HEK293 (cell line): ENCODE measurements at regions not wholly inside any gene's neighbourhood (a gene's known extent, or its start where the extent isn't known, plus 50 kb on each side); places are given as distances from the start of the nearest gene placed in this dataset.

Source experiments
- CTCF ChIA-PET: fragments of 350-600 bp; formaldehyde crosslinking; extraction: SDS; loops from one replicate; lab custom pipeline; 2021; ENCODE audit warnings: antibody characterized with exemption; lab: Yijun Ruan, JAX
- POLR2A ChIA-PET: fragments of 300-600 bp; formaldehyde crosslinking; extraction: SDS; loops from one replicate; lab custom pipeline; 2020; ENCODE audit warnings: antibody characterized with exemption, inconsistent platforms; lab: Yijun Ruan, JAX
- H3K27ac ChIP-seq: fragments of 200-500 bp; sonication (Bioruptor generic); 2 replicates; pipeline ENCODE4 v1.5.1; 2014; ENCODE audit warnings: low read depth, low read length, control low read depth, inconsistent platforms; ENCODE audit errors: extremely low read depth
- H3K36me3 ChIP-seq, 2 experiments: fragments of 200-500 bp in 1 of 2; sonication (Bioruptor generic) in 1 of 2; 1 replicate in 1 of 2; 2 replicates in 1 of 2; pipeline ENCODE4 v1.5.1; 2014 to 2017; ENCODE audit warnings: inconsistent platforms in 2 of 2, low read length in 2 of 2; ENCODE audit not compliant: control insufficient read depth in 2 of 2, insufficient read depth in 1 of 2
- H3K4me1 ChIP-seq: fragments of 200-500 bp; sonication (Bioruptor generic); 2 replicates; pipeline ENCODE4 v1.5.1; 2014; ENCODE audit warnings: mild to moderate bottlenecking, low read length, inconsistent platforms; ENCODE audit not compliant: control insufficient read depth, insufficient read depth
- H3K4me3 ChIP-seq: 2 replicates; pipeline ENCODE4 v1.5.1; 2011; ENCODE audit warnings: low read depth, mild to moderate bottlenecking, control low read depth, low read length, moderate library complexity
- H3K9me3 ChIP-seq: fragments of 200-500 bp; sonication (Bioruptor generic); 2 replicates; pipeline ENCODE4 v1.5.1; 2014; ENCODE audit warnings: low read depth, low read length, inconsistent platforms; ENCODE audit not compliant: control insufficient read depth, insufficient read depth
- ELK4 ChIP-seq: IDR thresholded peaks from 2 replicates; pipeline ENCODE4 v1.6.1; 2011; ENCODE audit warnings: mild to moderate bottlenecking, low read depth, low read length, borderline replicate concordance
- KLF17 ChIP-seq: fragments of 450-650 bp; formaldehyde crosslinking; IDR thresholded peaks from 2 replicates; pipeline ENCODE4 v1.5.1; 2016; ENCODE audit warnings: missing biosample characterization, missing genetic modification characterization
- SCRT1 ChIP-seq: fragments of 450-650 bp; formaldehyde crosslinking; IDR thresholded peaks from 2 replicates; pipeline ENCODE4 v1.5.1; 2016; ENCODE audit warnings: missing biosample characterization, missing genetic modification characterization, borderline replicate concordance
- TCF7L2 ChIP-seq: IDR thresholded peaks from 2 replicates; pipeline ENCODE4 v1.6.1; 2011; ENCODE audit warnings: low read depth, mild to moderate bottlenecking, inconsistent platforms, low read length, moderate library complexity, borderline replicate concordance
- ZBTB10 ChIP-seq: fragments of 450-650 bp; formaldehyde crosslinking; IDR thresholded peaks from 2 replicates; pipeline ENCODE4 v1.5.1; 2016; ENCODE audit warnings: missing biosample characterization, missing genetic modification characterization
- ZBTB17 ChIP-seq: fragments of 450-650 bp; formaldehyde crosslinking; IDR thresholded peaks from 2 replicates; pipeline ENCODE4 v1.5.1; 2016; ENCODE audit warnings: missing biosample characterization, missing genetic modification characterization
- ZEB2 ChIP-seq: fragments of 450-650 bp; formaldehyde crosslinking; IDR thresholded peaks from 2 replicates; pipeline ENCODE4 v1.5.1; 2016; ENCODE audit warnings: missing biosample characterization, missing genetic modification characterization
- ZFP69B ChIP-seq: fragments of 450-650 bp; formaldehyde crosslinking; IDR thresholded peaks from 2 replicates; pipeline ENCODE4 v1.5.1; 2016; ENCODE audit warnings: missing biosample characterization, missing genetic modification characterization
- ZIC2 ChIP-seq: fragments of 450-650 bp; formaldehyde crosslinking; IDR thresholded peaks from 2 replicates; pipeline ENCODE4 v1.5.1; 2016; ENCODE audit warnings: missing biosample characterization, missing genetic modification characterization
- ZNF146 ChIP-seq: fragments of 450-650 bp; formaldehyde crosslinking; IDR thresholded peaks from 2 replicates; pipeline ENCODE4 v1.5.1; 2016; ENCODE audit warnings: missing biosample characterization, missing genetic modification characterization
- ZNF155 ChIP-seq: fragments of 450-650 bp; formaldehyde crosslinking; IDR thresholded peaks from 2 replicates; pipeline ENCODE4 v1.5.1; 2016; ENCODE audit warnings: missing biosample characterization, missing genetic modification characterization
- ZNF175 ChIP-seq: fragments of 450-650 bp; formaldehyde crosslinking; IDR thresholded peaks from 2 replicates; pipeline ENCODE4 v1.5.1; 2016; ENCODE audit warnings: missing biosample characterization, missing genetic modification characterization
- ZNF23 ChIP-seq: fragments of 450-650 bp; formaldehyde crosslinking; IDR thresholded peaks from 2 replicates; pipeline ENCODE4 v1.5.1; 2016; ENCODE audit warnings: missing biosample characterization, missing genetic modification characterization, borderline replicate concordance
- ZNF239 ChIP-seq: fragments of 450-650 bp; formaldehyde crosslinking; IDR thresholded peaks from 2 replicates; pipeline ENCODE4 v1.5.1; 2016; ENCODE audit warnings: missing biosample characterization, missing genetic modification characterization
- ZNF266 ChIP-seq: fragments of 450-650 bp; formaldehyde crosslinking; IDR thresholded peaks from 2 replicates; pipeline ENCODE4 v1.5.1; 2016; ENCODE audit warnings: missing biosample characterization, missing genetic modification characterization, low read depth
- ZNF423 ChIP-seq: fragments of 450-650 bp; formaldehyde crosslinking; IDR thresholded peaks from 2 replicates; pipeline ENCODE4 v1.5.1; 2016; ENCODE audit warnings: missing biosample characterization, missing genetic modification characterization
- ZNF626 ChIP-seq: fragments of 450-650 bp; sonication (Bioruptor Pico); formaldehyde crosslinking; IDR thresholded peaks from 2 replicates; pipeline ENCODE4 v1.5.1; 2018; ENCODE audit warnings: missing biosample characterization, missing genetic modification characterization, inconsistent platforms
- ZNF639 ChIP-seq: fragments of 450-650 bp; formaldehyde crosslinking; IDR thresholded peaks from 2 replicates; pipeline ENCODE4 v1.5.1; 2016; ENCODE audit warnings: missing biosample characterization, missing genetic modification characterization
- ZNF76 ChIP-seq: fragments of 450-650 bp; formaldehyde crosslinking; IDR thresholded peaks from 2 replicates; pipeline ENCODE4; 2016; ENCODE audit warnings: low read depth, missing biosample characterization, missing genetic modification characterization, borderline replicate concordance
- ZNF792 ChIP-seq: fragments of 450-650 bp; formaldehyde crosslinking; IDR thresholded peaks from 2 replicates; pipeline ENCODE4 v1.5.1; 2016; ENCODE audit warnings: missing biosample characterization, missing genetic modification characterization
- ZNF837 ChIP-seq: fragments of 450-650 bp; formaldehyde crosslinking; IDR thresholded peaks from 2 replicates; pipeline ENCODE4 v1.5.1; 2016; ENCODE audit warnings: missing biosample characterization, missing genetic modification characterization
- TF ChIP-seq, protein P1 (sequence below): sonication (generic); formaldehyde crosslinking; IDR thresholded peaks from 2 replicates; pipeline ENCODE4 v1.8.1; 2022; ENCODE audit warnings: mild to moderate bottlenecking, moderate library complexity, missing genetic modification reagents
- TF ChIP-seq, protein P2 (sequence below): fragments of 450-650 bp; formaldehyde crosslinking; IDR thresholded peaks from 2 replicates; pipeline ENCODE4 v1.5.1; 2016; ENCODE audit warnings: missing biosample characterization, missing genetic modification characterization, low read depth
- TF ChIP-seq, protein P3 (sequence below): fragments of 450-650 bp; formaldehyde crosslinking; IDR thresholded peaks from 2 replicates; pipeline ENCODE4 v1.5.1; 2016; ENCODE audit warnings: missing biosample characterization, missing genetic modification characterization, low read depth
- TF ChIP-seq, protein P4 (sequence below): fragments of 450-650 bp; formaldehyde crosslinking; IDR thresholded peaks from 2 replicates; pipeline ENCODE4 v1.5.1; 2016; ENCODE audit warnings: missing biosample characterization, missing genetic modification characterization

DNA sequence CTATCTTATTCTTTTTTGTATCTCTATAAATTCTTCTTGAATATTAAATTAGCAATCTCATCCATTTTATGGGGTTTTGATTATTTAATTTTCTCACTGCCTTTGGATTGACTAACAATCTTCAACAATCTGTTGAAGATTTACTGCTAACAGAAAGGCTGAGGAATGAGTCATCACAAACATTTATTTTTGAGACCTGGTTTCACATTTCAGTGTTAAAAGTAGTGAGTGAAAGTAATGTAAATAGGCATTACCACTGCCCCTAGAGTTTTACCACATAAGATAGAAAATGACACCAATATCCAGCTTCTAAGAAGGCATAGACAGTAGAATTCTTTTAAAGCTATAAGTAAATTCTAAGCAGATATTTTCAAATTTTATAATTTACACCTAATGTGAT is 472.8 kb downstream of the OLFM4 start:
- H3K36me3 ChIP-seq, result no peaks in the 10 kb centered on the region
- no peak overlapping the region for H3K27ac ChIP-seq
- H3K4me3 ChIP-seq, result no peak overlapping the region
- H3K9me3 ChIP-seq, result no peaks in the 10 kb centered on the region
- ChIA-PET CTCF (no interaction called here), POLR2A (no interaction called here)
- TF ChIP-seq SCRT1, result no peak
- no peak for TF ChIP-seq TCF7L2
- no peak for TF ChIP-seq ZNF423 (tag by site-specific recombination)
- TF ChIP-seq ZEB2, result no peak
- TF ChIP-seq ZNF266 (tag by site-specific recombination), result no peak
- TF ChIP-seq KLF17 (tag by site-specific recombination), result no peak
- TF ChIP-seq ZNF146 (tag by site-specific recombination), result no peak
- TF ChIP-seq ELK4, result no peak
- TF ChIP-seq ZNF792 (tag by site-specific recombination), result no peak
- TF ChIP-seq ZNF626 (tag by site-specific recombination), result no peak
- TF ChIP-seq ZIC2 (tag by site-specific recombination), result no peak
- TF ChIP-seq ZBTB10 (tag by site-specific recombination), result no peak
- TF ChIP-seq, protein P1, sequence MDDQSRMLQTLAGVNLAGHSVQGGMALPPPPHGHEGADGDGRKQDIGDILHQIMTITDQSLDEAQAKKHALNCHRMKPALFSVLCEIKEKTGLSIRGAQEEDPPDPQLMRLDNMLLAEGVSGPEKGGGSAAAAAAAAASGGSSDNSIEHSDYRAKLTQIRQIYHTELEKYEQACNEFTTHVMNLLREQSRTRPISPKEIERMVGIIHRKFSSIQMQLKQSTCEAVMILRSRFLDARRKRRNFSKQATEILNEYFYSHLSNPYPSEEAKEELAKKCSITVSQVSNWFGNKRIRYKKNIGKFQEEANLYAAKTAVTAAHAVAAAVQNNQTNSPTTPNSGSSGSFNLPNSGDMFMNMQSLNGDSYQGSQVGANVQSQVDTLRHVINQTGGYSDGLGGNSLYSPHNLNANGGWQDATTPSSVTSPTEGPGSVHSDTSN, result no peak
- H3K4me1 ChIP-seq, result no peaks in the 10 kb centered on the region

DNA sequence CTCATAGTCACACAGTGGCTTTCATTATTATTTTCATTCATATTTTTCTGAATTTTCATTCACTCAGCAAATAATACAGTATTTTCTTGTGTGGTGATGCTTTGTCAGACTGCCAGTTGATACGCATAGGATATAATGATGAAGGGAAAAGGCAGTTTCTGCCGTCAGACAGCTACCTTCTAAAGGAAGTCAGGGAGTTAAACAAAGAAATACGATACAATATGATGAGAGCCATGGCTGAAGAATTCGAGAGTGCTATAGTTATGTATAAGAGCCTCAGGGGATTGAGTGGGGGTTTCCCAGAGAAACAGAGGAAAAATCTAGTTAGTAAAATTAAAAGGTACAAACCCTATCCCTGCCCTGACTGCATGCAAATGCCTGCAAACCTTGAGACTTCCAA is 479.1 kb downstream of the OLFM4 start:
- Histone ChIP-seq H3K36me3 (no peaks in the 10 kb centered on the region), H3K9me3 (no peaks in the 10 kb centered on the region), H3K4me1 (no peaks in the 10 kb centered on the region), H3K27ac (no peak overlapping the region), H3K4me3 (no peak overlapping the region)
- POLR2A ChIA-PET, result no interaction called here
- CTCF ChIA-PET, result no interaction called here
- TF ChIP-seq ZNF76 (no peak), ZFP69B (tag by site-specific recombination) (no peak), ZNF175 (tag by site-specific recombination) (no peak), ZNF23 (tag by site-specific recombination) (no peak), ZNF239 (tag by site-specific recombination) (no peak), ZBTB17 (no peak), ZNF639 (tag by site-specific recombination) (no peak), ZNF155 (no peak), ZNF837 (no peak)
- TF ChIP-seq, protein P2, sequence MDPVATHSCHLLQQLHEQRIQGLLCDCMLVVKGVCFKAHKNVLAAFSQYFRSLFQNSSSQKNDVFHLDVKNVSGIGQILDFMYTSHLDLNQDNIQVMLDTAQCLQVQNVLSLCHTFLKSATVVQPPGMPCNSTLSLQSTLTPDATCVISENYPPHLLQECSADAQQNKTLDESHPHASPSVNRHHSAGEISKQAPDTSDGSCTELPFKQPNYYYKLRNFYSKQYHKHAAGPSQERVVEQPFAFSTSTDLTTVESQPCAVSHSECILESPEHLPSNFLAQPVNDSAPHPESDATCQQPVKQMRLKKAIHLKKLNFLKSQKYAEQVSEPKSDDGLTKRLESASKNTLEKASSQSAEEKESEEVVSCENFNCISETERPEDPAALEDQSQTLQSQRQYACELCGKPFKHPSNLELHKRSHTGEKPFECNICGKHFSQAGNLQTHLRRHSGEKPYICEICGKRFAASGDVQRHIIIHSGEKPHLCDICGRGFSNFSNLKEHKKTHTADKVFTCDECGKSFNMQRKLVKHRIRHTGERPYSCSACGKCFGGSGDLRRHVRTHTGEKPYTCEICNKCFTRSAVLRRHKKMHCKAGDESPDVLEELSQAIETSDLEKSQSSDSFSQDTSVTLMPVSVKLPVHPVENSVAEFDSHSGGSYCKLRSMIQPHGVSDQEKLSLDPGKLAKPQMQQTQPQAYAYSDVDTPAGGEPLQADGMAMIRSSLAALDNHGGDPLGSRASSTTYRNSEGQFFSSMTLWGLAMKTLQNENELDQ (tag by site-specific recombination), result no peak
- TF ChIP-seq, protein P3, sequence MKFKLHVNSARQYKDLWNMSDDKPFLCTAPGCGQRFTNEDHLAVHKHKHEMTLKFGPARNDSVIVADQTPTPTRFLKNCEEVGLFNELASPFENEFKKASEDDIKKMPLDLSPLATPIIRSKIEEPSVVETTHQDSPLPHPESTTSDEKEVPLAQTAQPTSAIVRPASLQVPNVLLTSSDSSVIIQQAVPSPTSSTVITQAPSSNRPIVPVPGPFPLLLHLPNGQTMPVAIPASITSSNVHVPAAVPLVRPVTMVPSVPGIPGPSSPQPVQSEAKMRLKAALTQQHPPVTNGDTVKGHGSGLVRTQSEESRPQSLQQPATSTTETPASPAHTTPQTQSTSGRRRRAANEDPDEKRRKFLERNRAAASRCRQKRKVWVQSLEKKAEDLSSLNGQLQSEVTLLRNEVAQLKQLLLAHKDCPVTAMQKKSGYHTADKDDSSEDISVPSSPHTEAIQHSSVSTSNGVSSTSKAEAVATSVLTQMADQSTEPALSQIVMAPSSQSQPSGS (tag by site-specific recombination), result no peak
- TF ChIP-seq, protein P4, sequence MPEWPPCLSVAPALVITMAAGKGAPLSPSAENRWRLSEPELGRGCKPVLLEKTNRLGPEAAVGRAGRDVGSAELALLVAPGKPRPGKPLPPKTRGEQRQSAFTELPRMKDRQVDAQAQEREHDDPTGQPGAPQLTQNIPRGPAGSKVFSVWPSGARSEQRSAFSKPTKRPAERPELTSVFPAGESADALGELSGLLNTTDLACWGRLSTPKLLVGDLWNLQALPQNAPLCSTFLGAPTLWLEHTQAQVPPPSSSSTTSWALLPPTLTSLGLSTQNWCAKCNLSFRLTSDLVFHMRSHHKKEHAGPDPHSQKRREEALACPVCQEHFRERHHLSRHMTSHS (tag by site-specific recombination), result no peak
